Putamen (tissue), 1 donor: ENCODE measurements at regions not wholly inside any gene's neighbourhood (a gene's known extent, or its start where the extent isn't known, plus 50 kb on each side); places are given as distances from the start of the nearest gene placed in this dataset.

Experiments used
- DNase-seq: peaks from one replicate; pipeline ENCODE4 v3.0.0-alpha.2; 2016; ENCODE audit warnings: low spot score

DNA sequence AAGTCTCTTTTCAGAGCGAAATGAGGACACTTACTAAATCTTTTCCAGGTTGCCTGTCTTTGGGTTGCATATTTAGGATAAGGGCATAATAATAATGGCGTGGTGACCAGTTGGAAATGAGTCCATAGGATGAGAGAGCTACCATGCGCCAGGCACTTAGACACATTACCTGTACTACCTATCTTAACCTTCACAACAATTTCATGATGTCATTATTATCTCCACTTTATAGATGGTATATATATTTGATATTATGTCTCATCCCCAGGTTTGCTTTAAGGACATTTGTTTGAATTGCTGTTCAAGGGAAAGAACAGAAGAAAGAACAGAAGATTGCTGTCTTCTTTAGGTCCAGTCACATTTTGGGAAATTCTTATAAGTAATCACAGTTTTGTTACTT, 182.0 kb upstream of the STARD13 start:
- DNase-seq = no peak

DNA sequence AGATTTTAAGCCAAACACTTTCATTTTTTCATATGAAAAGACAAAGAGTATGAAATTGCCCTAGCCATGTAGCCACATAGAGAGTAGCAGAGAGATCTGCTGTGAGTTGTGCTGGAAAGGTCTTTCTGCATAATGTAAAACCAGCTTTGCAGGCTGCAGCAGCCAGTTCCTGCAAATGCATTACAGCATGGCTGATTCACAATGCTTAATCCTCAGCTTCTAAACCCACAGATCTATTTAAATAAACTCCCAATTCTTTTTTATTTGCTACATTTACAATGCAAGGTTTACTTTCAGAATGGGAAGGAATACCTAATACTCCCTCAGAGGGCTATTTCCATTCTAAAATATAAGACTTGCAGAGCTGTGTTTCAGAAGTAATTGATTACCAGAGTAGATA, 185.6 kb upstream of the STARD13 start:
- DNase-seq = no peak

DNA sequence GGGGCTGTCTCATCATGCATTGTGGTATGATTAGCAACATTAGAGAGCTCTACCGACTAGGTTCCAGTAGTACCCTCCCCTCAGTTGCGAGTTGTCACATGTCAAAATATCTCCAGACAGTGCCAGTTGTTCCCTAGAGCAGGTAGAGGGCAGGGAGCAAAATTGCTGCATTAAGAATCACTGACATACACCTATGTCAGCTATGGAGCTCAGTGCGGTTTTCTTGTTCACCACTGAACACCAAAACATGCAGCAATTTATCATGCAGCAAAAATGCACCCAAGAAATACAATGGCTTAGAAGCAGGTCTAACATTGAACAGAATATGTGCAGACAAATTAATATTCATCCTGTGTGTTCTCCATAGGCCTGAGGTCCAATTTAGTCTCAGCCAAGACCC, 186.9 kb upstream of the STARD13 start:
- no peak for DNase-seq

- DNase-seq = no peak
Observed at GRCh38 chr13:33479105-33479504, 193.6 kb upstream of the STARD13 start.

DNA sequence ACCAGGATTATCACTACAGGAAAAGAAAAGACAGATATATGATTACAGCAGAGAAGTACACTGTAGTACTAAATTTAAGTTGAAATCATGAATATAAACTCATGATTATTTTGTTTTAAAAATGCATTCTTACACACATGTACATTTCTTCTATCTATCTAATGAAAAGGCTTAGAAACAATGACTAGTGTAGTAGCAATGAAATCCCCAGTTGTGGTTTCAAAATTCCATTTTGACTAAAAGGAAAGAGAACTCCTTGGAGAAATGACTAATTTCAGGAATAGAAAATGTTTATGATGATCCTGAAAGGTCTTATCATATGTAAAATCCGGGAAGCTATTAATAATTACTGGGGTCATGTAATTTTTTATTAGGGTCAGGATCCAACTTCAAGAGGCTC, 195.0 kb upstream of the STARD13 start:
- DNase-seq = no peak

DNA sequence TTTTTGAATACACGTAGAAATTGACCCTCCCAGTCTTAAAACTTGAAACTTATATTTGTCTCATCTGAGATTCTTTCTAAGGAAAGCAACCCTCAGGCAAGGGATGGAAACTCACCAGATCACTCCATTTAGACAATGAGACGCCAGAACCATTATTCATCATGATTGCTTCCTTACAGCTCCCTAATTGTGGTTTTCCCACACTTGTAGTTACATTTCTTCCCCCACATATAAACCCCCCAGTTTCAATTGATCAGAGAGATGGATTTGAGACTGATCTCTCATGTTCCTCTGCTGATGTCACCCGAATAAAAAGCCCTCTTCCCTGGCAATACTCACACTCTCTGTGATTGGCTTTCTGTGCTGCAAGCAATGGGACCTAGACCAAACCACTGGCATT, 197.9 kb upstream of the STARD13 start:
- no peak for DNase-seq

GRCh38 chr13:33485247-33485646, 199.7 kb upstream of the STARD13 start:
- no peak for DNase-seq

DNA sequence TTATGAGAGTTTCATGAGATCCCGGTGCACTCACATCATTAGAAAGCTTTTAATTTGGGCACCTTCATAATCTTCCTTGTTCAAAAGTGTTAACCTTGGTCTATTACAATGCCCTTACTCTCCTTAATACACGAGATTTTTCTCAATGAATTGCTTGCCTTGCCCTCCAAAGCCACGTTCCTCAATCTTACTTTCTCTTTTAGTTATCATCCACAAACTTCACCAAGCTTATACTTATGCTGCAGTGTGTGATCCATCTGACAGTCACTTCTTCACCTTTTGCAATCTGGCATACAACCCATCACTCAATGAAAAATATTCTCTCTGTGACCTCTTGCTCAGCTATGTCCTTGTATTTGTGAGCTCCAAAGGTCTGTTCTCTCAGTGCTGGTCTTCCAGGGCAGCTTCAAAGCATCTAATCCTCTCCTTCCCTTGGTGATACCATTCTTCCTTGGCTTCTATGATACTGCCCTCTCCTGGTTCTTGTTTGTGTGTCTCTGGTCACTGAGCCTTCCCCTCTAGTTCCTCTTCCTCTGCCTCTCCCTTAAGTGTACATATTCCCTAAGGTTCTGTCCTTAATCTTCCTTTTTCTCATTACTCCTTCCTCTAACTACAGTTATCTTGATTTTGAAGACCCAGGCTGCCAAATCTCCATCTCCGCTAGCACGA, 202.2 kb upstream of the STARD13 start:
- peak; percentile 40 for DNase-seq

DNA sequence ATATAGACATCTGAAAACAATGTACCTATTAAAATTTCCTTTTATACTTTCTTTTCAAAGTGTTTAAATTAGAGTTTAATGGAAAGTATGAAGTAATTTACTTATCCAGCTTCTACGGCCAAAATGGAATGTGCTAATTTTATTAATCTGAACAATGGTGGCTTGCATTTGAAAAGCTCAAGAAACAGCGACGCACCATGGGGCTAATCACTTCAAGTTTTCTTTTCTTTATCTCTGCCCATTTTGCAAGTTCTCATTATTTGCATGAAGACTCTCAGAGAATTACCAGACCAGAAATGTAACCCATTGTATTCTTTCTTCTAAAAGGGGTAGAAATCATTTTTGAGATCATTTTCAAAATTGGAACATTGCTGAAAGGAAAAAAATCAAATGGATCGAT, 204.0 kb upstream of the STARD13 start:
- no peak for DNase-seq

- DNase-seq = peak; percentile 11
Observed at GRCh38 chr13:33490461-33491327, 205.1 kb upstream of the STARD13 start.

DNA sequence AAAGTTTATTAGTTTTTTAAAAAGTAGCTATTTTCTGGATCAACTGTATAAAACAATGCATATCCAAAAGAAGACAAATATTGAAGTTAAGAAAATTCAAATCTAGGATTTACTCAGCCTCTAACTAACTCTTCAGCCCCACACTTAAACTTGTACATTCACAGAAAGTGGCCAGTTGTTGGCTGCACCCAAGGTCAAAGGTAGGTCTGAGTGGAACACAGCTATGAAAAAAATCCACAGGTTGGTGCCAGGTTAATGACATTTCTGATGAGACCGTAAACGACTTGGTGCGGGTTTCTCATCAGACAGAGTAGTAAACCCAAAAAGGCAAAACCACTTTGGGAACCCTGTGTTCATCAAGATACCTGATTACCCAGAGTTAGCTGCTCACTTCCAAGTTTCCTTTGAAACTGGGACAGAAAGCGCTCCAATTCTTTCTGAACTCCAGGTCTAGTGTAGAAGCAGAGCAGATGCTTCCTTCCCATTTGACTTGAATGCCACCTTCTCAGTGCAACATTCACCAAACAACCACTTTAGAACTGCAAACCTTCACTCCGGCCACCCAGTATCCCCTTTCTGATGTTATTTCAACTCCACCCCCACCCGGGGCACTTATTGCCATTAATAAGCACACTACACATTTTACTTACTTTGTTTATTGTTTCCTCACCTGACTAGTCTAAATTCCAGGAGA, 208.3 kb upstream of the STARD13 start:
- DNase-seq = no peak

GRCh38 chr13:33494596-33495204, 209.1 kb upstream of the STARD13 start:
- no peak for DNase-seq

DNA sequence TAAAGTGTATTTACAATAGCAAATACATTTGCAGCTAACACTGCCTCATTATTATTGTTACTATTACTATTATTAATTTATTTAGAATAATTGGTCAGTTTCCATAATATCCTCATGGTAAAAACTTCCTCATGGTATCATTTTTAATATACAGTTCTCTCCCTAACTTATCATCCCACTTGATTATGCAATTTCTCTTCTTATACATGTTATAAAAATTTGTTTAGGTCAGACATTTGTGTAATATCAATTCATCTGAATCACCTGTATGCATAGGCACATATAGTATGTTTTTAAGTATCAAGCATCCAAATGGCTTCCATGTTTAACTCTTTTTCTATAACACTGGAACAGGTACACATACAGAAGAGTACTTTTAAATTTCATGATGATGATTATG, 210.8 kb upstream of the STARD13 start:
- no peak for DNase-seq

DNA sequence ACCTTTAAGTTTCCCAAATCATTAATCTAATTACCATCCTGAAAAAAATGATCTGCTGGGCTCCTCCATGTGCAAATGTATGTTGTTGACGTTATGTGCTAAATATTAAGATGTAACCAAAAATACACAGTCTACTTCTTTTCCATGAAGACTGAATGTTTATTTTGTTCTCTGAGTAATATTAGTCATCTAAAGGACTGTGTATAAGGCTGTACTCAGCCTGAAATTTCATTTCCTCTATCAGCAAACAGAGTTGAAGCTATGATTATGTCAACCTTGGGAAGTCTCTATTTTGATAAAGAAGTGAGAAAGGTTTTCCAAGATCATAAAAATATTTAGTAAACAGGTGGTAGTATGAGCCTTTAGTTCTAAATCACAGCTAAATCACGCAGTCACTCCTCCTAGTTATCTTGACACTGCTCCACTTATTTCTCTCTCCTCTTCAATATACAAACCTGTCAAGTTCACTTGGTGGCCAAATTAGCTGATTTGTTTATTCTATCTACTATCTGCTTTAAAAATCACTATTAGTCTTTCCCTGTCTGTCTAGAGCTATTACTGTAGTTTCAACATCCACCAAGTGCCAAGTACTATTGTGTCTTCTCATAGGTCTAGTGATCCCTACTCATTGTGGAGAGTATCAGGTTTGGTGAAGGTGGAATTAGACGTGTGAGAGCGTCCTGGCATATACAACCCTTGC, 211.7 kb upstream of the STARD13 start:
- DNase-seq = no peak

GRCh38 chr13:33508060-33508459, 222.5 kb upstream of the STARD13 start:
- DNase-seq = no peak

DNA sequence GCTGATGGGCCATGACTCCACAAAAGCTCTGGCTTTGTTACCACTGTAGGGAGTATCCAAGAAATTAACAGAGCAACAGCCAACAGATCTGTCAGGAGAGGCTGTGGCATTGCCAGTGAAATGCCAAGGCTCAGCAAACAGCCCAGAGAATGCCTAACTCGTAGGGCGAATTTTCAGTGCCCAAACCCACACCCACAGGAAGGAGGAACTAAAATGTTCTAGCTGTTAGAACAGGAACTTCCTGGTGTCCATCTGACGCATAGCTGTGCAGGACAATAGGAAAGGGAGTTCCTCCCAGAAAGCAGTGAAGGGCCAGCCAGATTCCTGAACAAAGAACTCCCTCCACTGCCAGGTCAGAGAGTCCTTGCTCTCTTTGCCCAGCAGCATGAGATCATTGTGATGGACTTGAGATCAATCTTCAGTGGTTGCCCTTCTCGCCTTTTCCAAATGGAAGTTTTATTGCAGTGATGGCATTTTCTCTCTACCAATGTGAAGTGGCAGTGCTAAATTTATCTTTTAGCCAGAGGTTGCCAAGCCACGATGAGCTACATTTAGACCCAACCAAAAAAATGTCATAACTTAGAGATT, 224.2 kb upstream of the STARD13 start:
- DNase-seq = no peak

DNA sequence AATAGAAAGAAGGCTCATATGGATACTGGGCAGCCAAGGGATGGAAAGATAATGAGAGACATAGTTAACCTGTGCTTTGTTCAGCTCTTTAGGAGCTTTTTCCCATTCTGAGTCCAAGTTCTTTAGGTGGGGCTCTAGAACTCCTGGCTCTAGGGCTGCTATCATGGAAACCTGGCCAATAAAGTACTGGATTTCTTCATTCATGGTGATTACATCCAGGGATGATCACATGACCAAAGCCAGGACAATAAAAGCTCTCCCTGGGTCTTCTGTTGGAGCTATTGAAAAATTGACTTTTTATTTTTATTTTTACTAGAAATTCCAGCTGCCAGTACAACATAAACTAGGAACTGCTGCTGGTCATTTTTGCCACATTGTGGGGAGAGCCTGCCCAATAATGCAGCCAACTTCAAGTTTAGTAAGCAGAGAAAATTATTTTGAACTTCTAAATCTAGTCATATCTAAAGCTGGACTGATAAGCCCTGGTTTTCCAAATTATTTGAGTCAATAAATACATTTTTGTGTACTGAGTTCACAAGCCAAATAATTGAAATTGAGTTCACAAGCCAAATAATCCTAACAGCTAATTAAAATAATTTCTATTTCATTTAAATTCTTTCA, 224.9 kb upstream of the STARD13 start:
- DNase-seq = no peak

- no peak for DNase-seq
Observed at GRCh38 chr13:33512880-33513554, 227.5 kb upstream of the STARD13 start.

DNA sequence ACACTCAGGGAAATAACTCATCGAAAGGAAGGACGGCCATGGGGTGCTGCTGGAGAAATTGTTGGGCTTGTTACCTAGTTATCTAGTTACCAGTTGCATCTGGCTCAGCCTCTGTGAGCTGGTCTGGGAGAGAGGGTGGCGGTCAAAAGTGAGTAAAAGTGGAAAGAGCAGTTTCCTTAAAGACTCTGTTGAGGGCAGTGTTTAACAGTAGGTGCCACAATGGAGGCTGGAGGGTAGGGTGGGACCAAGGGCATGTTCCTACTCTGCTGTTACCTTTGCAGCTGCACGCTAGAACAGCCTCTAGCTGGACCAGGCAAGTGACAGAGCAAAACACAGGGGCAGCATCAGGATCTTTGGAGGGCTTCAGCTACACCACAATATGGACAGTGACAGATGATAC, 228.8 kb upstream of the STARD13 start:
- DNase-seq = no peak

GRCh38 chr13:33515146-33515545, 229.6 kb upstream of the STARD13 start:
- no peak for DNase-seq

DNA sequence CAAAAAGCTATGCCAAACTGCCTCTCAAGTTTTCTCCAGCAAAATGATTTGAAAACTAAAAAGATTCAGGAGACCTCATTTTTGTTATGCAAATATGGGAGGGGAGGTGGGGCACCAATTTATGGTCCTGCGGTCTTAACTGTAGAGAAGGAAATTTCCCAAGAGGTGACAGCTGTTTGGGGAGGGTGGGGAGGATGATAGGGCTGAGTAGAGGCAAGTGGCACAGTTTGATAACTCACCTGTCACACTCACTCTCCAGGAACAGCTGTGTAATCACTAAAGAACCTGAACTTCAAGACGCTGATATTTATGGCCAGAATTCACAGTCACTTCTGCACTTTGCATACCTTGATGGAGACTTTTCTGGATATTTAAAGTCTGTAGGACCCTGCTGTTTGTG, 232.9 kb upstream of the STARD13 start:
- no peak for DNase-seq
